ENCODE measurements at regions not wholly inside any gene's neighbourhood (a gene's known extent, or its start where the extent isn't known, plus 50 kb on each side); places are given as distances from the start of the nearest gene placed in this dataset.
"Not testable (repeated sequence)": the region's sequence is repeated elsewhere in the genome, so short reads cannot be mapped to it uniquely, and the experiment has no call there.

- DNase-seq (ENCODE audit: low spot score), result no peak
These were observed 118.3 kb upstream of the FGGY start for GRCh38 chr1:59178339-59179187.

GRCh38 chr1:59179673-59180072, 117.2 kb upstream of the FGGY start:
- DNase-seq (ENCODE audit: low spot score), result no peak

GRCh38 chr1:59180735-59181134, 116.2 kb upstream of the FGGY start:
- DNase-seq (ENCODE audit: low spot score), result no peak

GRCh38 chr1:59183749-59184317, 113.1 kb upstream of the FGGY start:
- DNase-seq (ENCODE audit: low spot score), result no peak

GRCh38 chr1:59184365-59184905, 112.5 kb upstream of the FGGY start:
- DNase-seq (ENCODE audit: low spot score), result no peak

- no peak for DNase-seq (ENCODE audit: low spot score)
These were observed 111.6 kb upstream of the FGGY start for GRCh38 chr1:59185163-59185860.

GRCh38 chr1:59186656-59187055, 110.2 kb upstream of the FGGY start:
- DNase-seq (ENCODE audit: low spot score), result no peak

GRCh38 chr1:59188413-59189213, 108.3 kb upstream of the FGGY start:
- no peak for DNase-seq (ENCODE audit: low spot score)

- no peak for DNase-seq (ENCODE audit: low spot score)
These were observed 103.3 kb upstream of the FGGY start for GRCh38 chr1:59193443-59194093.

GRCh38 chr1:59194621-59195020, 102.3 kb upstream of the FGGY start:
- no peak for DNase-seq (ENCODE audit: low spot score)

GRCh38 chr1:59195151-59195550, 101.7 kb upstream of the FGGY start:
- no peak for DNase-seq (ENCODE audit: low spot score)

- DNase-seq (ENCODE audit: low spot score), result no peak
These were observed 98.3 kb upstream of the FGGY start for GRCh38 chr1:59198564-59198963.

GRCh38 chr1:59199147-59199546, 97.7 kb upstream of the FGGY start:
- no peak for DNase-seq (ENCODE audit: low spot score)

- DNase-seq (ENCODE audit: low spot score), result no peak
These were observed 97.0 kb upstream of the FGGY start for GRCh38 chr1:59199719-59200376.

GRCh38 chr1:59201341-59201740, 95.6 kb upstream of the FGGY start:
- no peak for DNase-seq (ENCODE audit: low spot score)

GRCh38 chr1:59202455-59202854, 94.4 kb upstream of the FGGY start:
- DNase-seq (ENCODE audit: low spot score), result no peak

GRCh38 chr1:59204001-59204400, 92.9 kb upstream of the FGGY start:
- DNase-seq (ENCODE audit: low spot score), result no peak

- not testable (repeated sequence) for DNase-seq (ENCODE audit: low spot score)
These were observed 90.3 kb upstream of the FGGY start for GRCh38 chr1:59206616-59207015.

- DNase-seq (ENCODE audit: low spot score), result not testable (repeated sequence)
These were observed 86.5 kb upstream of the FGGY start for GRCh38 chr1:59210430-59210829.

- DNase-seq (ENCODE audit: low spot score), result no peak
These were observed 84.2 kb upstream of the FGGY start for GRCh38 chr1:59212706-59213105.

Measured in hematopoietic multipotent progenitor cell treated with erythropoietin and hydrocortisone succinate and interleukin-3 and kit ligand, for 17 days (in vitro differentiated cells).